Peyer's patch (tissue), 4 donors: ENCODE measurements at regions not wholly inside any gene's neighbourhood (a gene's known extent, or its start where the extent isn't known, plus 50 kb on each side); places are given as distances from the start of the nearest gene placed in this dataset.

ENCODE experiments used
- CTCF ChIP-seq, 6 experiments: fragments of 450-650 bp in 4 of 6; fragments of 200-600 bp in 2 of 6; sonication (generic) in 1 of 6; IDR thresholded peaks; one replicate each; pipeline ENCODE4 v1.5.1; 2017 to 2019; ENCODE audit warnings: antibody characterized with exemption in 6 of 6, mild to moderate bottlenecking in 3 of 6, moderate library complexity in 1 of 6
- POLR2A ChIP-seq, 2 donors: fragments of 450-650 bp; IDR thresholded peaks; one replicate each; pipeline ENCODE4 v1.5.1; 2017; ENCODE audit warnings: antibody characterized with exemption in 2 of 2, mild to moderate bottlenecking in 2 of 2, moderate library complexity in 2 of 2

- TF ChIP-seq CTCF (IDR thresholded peaks at IDR 0.05) (no peak), POLR2A (IDR thresholded peaks at IDR 0.05) (no peak)
Observed at GRCh38 chr7:85412912-85413311, 226.1 kb upstream of the SEMA3D start.
